Ovary (tissue), 3 donors: ENCODE measurements at regions not wholly inside any gene's neighbourhood (a gene's known extent, or its start where the extent isn't known, plus 50 kb on each side); places are given as distances from the start of the nearest gene placed in this dataset.

Experiments
- CTCF ChIP-seq, 3 donors: fragments of 450-650 bp in 2 of 3; fragments of 200-600 bp in 1 of 3; IDR thresholded peaks; one replicate each; pipeline versions ENCODE4 v1.5.1 to v1.8.0; 2016 to 2022; ENCODE audit warnings: antibody characterized with exemption in 3 of 3, mild to moderate bottlenecking in 1 of 3
- EP300 ChIP-seq: sonication (generic); formaldehyde crosslinking; IDR thresholded peaks from one replicate; pipeline ENCODE4 v1.6.1; 2017; ENCODE audit warnings: antibody characterized with exemption
- POLR2A ChIP-seq: fragments of 450-650 bp; IDR thresholded peaks from one replicate; pipeline ENCODE4 v1.6.1; 2017; ENCODE audit warnings: antibody characterized with exemption, mild to moderate bottlenecking, moderate library complexity
- donor health status: DM: no; HTN: no; CAD: no.

GRCh38 chr3:174417573-174417972 is 441.6 kb upstream of the NAALADL2 start:
- TF ChIP-seq POLR2A (no peak), CTCF (IDR thresholded peaks at IDR 0.05) (no peak), EP300 (no peak)
